ENCODE measurements at regions not wholly inside any gene's neighbourhood (a gene's known extent, or its start where the extent isn't known, plus 50 kb on each side); places are given as distances from the start of the nearest gene placed in this dataset.

DNA sequence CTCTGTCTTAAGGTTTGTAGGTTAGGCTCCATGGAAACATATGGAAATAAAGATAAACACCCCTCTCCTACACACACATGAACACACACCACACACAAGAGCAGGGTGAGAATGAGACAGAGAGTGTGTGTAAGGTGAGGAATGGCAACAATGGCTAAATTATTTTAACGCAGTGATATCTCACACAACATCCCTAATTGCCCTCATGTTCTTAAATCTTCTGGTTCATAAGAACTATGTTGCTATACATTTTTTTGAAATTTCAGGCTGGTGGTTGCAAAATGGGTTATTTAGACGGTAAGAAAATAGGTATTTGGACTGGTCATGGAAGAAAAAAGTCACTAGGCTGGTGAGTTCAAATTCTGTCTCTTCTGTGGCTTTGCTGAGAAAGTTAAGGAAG lies 316.7 kb upstream of the ESRRG start:
- TF ChIP-seq, protein P1, sequence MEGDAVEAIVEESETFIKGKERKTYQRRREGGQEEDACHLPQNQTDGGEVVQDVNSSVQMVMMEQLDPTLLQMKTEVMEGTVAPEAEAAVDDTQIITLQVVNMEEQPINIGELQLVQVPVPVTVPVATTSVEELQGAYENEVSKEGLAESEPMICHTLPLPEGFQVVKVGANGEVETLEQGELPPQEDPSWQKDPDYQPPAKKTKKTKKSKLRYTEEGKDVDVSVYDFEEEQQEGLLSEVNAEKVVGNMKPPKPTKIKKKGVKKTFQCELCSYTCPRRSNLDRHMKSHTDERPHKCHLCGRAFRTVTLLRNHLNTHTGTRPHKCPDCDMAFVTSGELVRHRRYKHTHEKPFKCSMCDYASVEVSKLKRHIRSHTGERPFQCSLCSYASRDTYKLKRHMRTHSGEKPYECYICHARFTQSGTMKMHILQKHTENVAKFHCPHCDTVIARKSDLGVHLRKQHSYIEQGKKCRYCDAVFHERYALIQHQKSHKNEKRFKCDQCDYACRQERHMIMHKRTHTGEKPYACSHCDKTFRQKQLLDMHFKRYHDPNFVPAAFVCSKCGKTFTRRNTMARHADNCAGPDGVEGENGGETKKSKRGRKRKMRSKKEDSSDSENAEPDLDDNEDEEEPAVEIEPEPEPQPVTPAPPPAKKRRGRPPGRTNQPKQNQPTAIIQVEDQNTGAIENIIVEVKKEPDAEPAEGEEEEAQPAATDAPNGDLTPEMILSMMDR (IDR thresholded peaks at IDR 0.05) = no peak
- no peak for TF ChIP-seq POLR2A (IDR thresholded peaks at IDR 0.05)

Data from prostate gland (tissue), 2 donors.